K562 (cell line): ENCODE measurements at regions not wholly inside any gene's neighbourhood (a gene's known extent, or its start where the extent isn't known, plus 50 kb on each side); places are given as distances from the start of the nearest gene placed in this dataset.
A peak's percentile ranks its signal among the peaks of the same experiment; 100 is the strongest.

Experiments used
- ATAC-seq: fragments of 200-7000 bp; cut with Tn5 transposase; 3 replicates; pipeline ENCODE4 v1.9.1; 2020; ENCODE audit warnings: moderate library complexity
- BruUV-seq: library from RNA; stranded (reverse); fragments of 400-500 nt; replicated peaks from 2 replicates; lab custom pipeline; 2021; lab: Mats Ljungman, UMichigan
- CTCF ChIA-PET: fragments of 300-600 bp; formaldehyde crosslinking; extraction: SDS; loops from one replicate; lab custom pipeline; 2021; ENCODE audit warnings: low intra/inter-chr PET ratio; lab: Yijun Ruan, JAX
- POLR2A ChIA-PET: fragments of 300-600, 350-650 bp; sonication (Branson Sonifier 250); formaldehyde crosslinking; extraction: SDS; loops from one replicate; lab custom pipeline; 2021; ENCODE audit warnings: antibody characterized with exemption, inconsistent platforms; lab: Yijun Ruan, JAX
- DNase-seq, 4 experiments: peaks; one replicate each; pipeline versions ENCODE4 v3.0.0 to v3.0.0-alpha.2; 2011 to 2018; ENCODE audit warnings: low spot score in 3 of 4, mixed read lengths in 3 of 4; ENCODE audit errors: extremely low read depth in 1 of 4
- FAIRE-seq: peaks from 2 replicates; lab custom pipeline; 2011; peaks lifted over from hg19 to GRCh38; lab: Jason Lieb, UNC
- H2AFZ ChIP-seq: 2 replicates; pipeline ENCODE4 v1.6.0; 2011; ENCODE audit warnings: low read depth, low read length, control low read depth, inconsistent platforms
- H3K27ac ChIP-seq: fragments of 200-600 bp; 3 replicates; pipeline ENCODE4 v1.8.0; 2011; ENCODE audit warnings: low read depth, mild to moderate bottlenecking, control low read depth, inconsistent platforms, low read length, moderate library complexity, mixed read lengths; ENCODE audit errors: extremely low read depth
- H3K27me3 ChIP-seq, 2 experiments: fragments of 300-600 bp in 1 of 2; 2 replicates in 1 of 2; 3 replicates in 1 of 2; pipeline versions ENCODE4 v1.6.0 to v1.8.0; 2011; ENCODE audit warnings: inconsistent platforms in 2 of 2, low read length in 2 of 2, mild to moderate bottlenecking in 1 of 2, mixed read lengths in 1 of 2, moderate library complexity in 1 of 2; ENCODE audit not compliant: control insufficient read depth in 2 of 2, insufficient read depth in 2 of 2
- H3K36me3 ChIP-seq: fragments of 300-600 bp; 3 replicates; pipeline ENCODE4 v1.8.0; 2011; ENCODE audit warnings: mild to moderate bottlenecking, low read length, inconsistent platforms; ENCODE audit not compliant: control insufficient read depth, insufficient read depth
- H3K4me1 ChIP-seq, 2 experiments: fragments of 200-600 bp in 1 of 2; replicated peaks in 1 of 2; 2 replicates in 1 of 2; 3 replicates in 1 of 2; pipeline versions ENCODE4 v1.5.1 to v1.8.0; 2011; ENCODE audit warnings: inconsistent platforms in 2 of 2, low read length in 2 of 2, mild to moderate bottlenecking in 1 of 2, mixed read lengths in 1 of 2, moderate library complexity in 1 of 2; ENCODE audit not compliant: control insufficient read depth in 2 of 2, insufficient read depth in 2 of 2
- H3K4me2 ChIP-seq: 2 replicates; pipeline ENCODE4 v1.6.1; 2011; ENCODE audit warnings: low read length, control low read depth, inconsistent platforms, mixed read lengths; ENCODE audit not compliant: insufficient read depth
- H3K4me3 ChIP-seq: fragments of 200-600 bp; sonication (generic), shearing (Covaris generic); 2 replicates; pipeline ENCODE4 v1.5.1; 2016; ENCODE audit warnings: control low read depth, inconsistent platforms
- H3K79me2 ChIP-seq: fragments of 200-600 bp; 3 replicates; pipeline ENCODE4 v1.8.0; 2011; ENCODE audit warnings: low read length, inconsistent platforms; ENCODE audit not compliant: control insufficient read depth, insufficient read depth
- H3K9ac ChIP-seq, 2 experiments: 2 replicates each; pipeline versions ENCODE4 v1.6.0 to v1.6.1; 2011; ENCODE audit warnings: low read depth in 2 of 2, low read length in 2 of 2, control low read depth in 1 of 2, inconsistent platforms in 1 of 2, mild to moderate bottlenecking in 1 of 2, mixed read lengths in 1 of 2; ENCODE audit not compliant: insufficient read depth in 1 of 2
- H3K9me1 ChIP-seq: one replicate; pipeline ENCODE4 v1.6.0; 2011; ENCODE audit warnings: inconsistent platforms, mild to moderate bottlenecking, low read length, moderate library complexity; ENCODE audit not compliant: control insufficient read depth, insufficient read depth
- H3K9me3 ChIP-seq: replicated peaks from 2 replicates; pipeline ENCODE4 v1.5.1; 2011; ENCODE audit warnings: low read depth, low read length, inconsistent platforms; ENCODE audit not compliant: control insufficient read depth, insufficient read depth
- H4K20me1 ChIP-seq: replicated peaks from 2 replicates; pipeline ENCODE4 v1.6.1; 2011; ENCODE audit warnings: low read length, inconsistent platforms, mixed read lengths; ENCODE audit not compliant: control insufficient read depth, insufficient read depth
- ATF3 ChIP-seq, 2 experiments: fragments of 450-650 bp in 1 of 2; sonication (generic) in 1 of 2; formaldehyde crosslinking in 1 of 2; IDR thresholded peaks in 1 of 2; conservative IDR thresholded peaks in 1 of 2; 2 replicates each; pipeline versions ENCODE4 v1.6.1 to v1.8.1; 2016 to 2023; ENCODE audit warnings: mild to moderate bottlenecking in 2 of 2, moderate library complexity in 2 of 2, inconsistent platforms in 1 of 2, missing genetic modification reagents in 1 of 2
- CBX3 ChIP-seq, 2 experiments: IDR thresholded peaks; 1 replicate in 1 of 2; 2 replicates in 1 of 2; pipeline ENCODE4 v1.6.1; 2012; ENCODE audit warnings: inconsistent platforms in 2 of 2, low read length in 2 of 2, borderline replicate concordance in 1 of 2, control low read depth in 1 of 2
- CTCF ChIP-seq, 3 experiments: IDR thresholded peaks in 2 of 3; conservative IDR thresholded peaks in 1 of 3; 2 replicates each; pipeline ENCODE4 v1.5.1; 2011 to 2012; ENCODE audit warnings: low read length in 3 of 3, mild to moderate bottlenecking in 3 of 3, control low read depth in 2 of 3, improper control_type of control experiment in 1 of 3, inconsistent platforms in 1 of 3, low read depth in 1 of 3, mixed read lengths in 1 of 3, moderate library complexity in 1 of 3; ENCODE audit not compliant: insufficient read depth in 2 of 3
- E2F6 ChIP-seq, 2 experiments: IDR thresholded peaks; 2 replicates each; pipeline ENCODE4 v1.6.1; 2011; ENCODE audit warnings: borderline replicate concordance in 1 of 2, control low read depth in 1 of 2, low read depth in 1 of 2, low read length in 1 of 2, mild to moderate bottlenecking in 1 of 2, mixed read lengths in 1 of 2, moderate library complexity in 1 of 2; ENCODE audit not compliant: insufficient read depth in 1 of 2, insufficient read length in 1 of 2, poor library complexity in 1 of 2, severe bottlenecking in 1 of 2; ENCODE audit errors: extremely low read depth in 1 of 2
- HNRNPL ChIP-seq: fragments of 200-400 bp; formaldehyde crosslinking; IDR thresholded peaks from 2 replicates; pipeline ENCODE4 v1.6.1; 2017; ENCODE audit warnings: low read depth, mild to moderate bottlenecking, low read length
- JUND ChIP-seq, 2 experiments: IDR thresholded peaks; 2 replicates in 1 of 2; 3 replicates in 1 of 2; pipeline ENCODE4 v1.6.1; 2011; ENCODE audit warnings: borderline replicate concordance in 2 of 2, low read depth in 2 of 2, low read length in 2 of 2, improper control_type of control experiment in 1 of 2, missing biosample characterization in 1 of 2, missing genetic modification characterization in 1 of 2, missing genetic modification reagents in 1 of 2
- LARP7 ChIP-seq: fragments of 450-650 bp; IDR thresholded peaks from 2 replicates; pipeline ENCODE4 v1.6.1; 2016
- PML ChIP-seq: IDR thresholded peaks from 2 replicates; pipeline ENCODE4 v1.6.1; 2012; ENCODE audit warnings: low read length, inconsistent platforms
- TGIF2 ChIP-seq: sonication (generic); formaldehyde crosslinking; IDR thresholded peaks from 2 replicates; pipeline ENCODE4 v1.8.1; 2022; ENCODE audit warnings: mild to moderate bottlenecking, missing genetic modification reagents, moderate library complexity
- ZNF217 ChIP-seq: sonication (generic); formaldehyde crosslinking; IDR thresholded peaks from 2 replicates; pipeline ENCODE4 v1.8.0; 2022; ENCODE audit warnings: mild to moderate bottlenecking, missing genetic modification reagents
- ZNF778 ChIP-seq: fragments of 450-650 bp; formaldehyde crosslinking; IDR thresholded peaks from 2 replicates; pipeline ENCODE4 v1.4.0; 2020; ENCODE audit warnings: mild to moderate bottlenecking, moderate library complexity
- WGBS: fragments of 100-300 bp; shearing (Covaris generic); methylation state at CpG from one replicate; pipeline ENCODE4 v1.1.6; 2016; ENCODE audit warnings: low coverage, mixed read lengths; ENCODE audit not compliant: insufficient coverage; ENCODE audit errors: missing lambda C conversion rate; 5-methylcytosine and 5-hydroxymethylcytosine counted together
- in situ Hi-C: fragments of 300-500 bp; cut with MboI; formaldehyde crosslinking; loops from 4 replicates; pipeline ENCODE4 v1.15.0; 2018; ENCODE audit warnings: inconsistent platforms, mixed read lengths
- intact Hi-C: fragments of 100-400 bp; cut with micrococcal nuclease; formaldehyde crosslinking; loops from 2 replicates; pipeline ENCODE4 v1.14.2; 2022

- DNase-seq (no peak), FAIRE-seq (no peak), ATAC-seq (no peak)
- intact Hi-C loops: no loop called here
- Histone ChIP-seq H3K9me3 (no peaks in the 10 kb centered on the region), H2AFZ (no peak overlapping the region), H3K4me1 (no peaks in the 10 kb centered on the region), H3K36me3 (no peaks in the 10 kb centered on the region), H3K27ac (no peak overlapping the region), H3K4me3 (no peak overlapping the region), H3K79me2 (no peaks in the 10 kb centered on the region), H3K4me2 (no peak overlapping the region), H3K27me3 (no peaks in the 10 kb centered on the region), H4K20me1 (no peaks in the 10 kb centered on the region), H3K9me1 (no peaks in the 10 kb centered on the region), H3K9ac (no peak overlapping the region)
- 0% methylated on average over 5 of the region's 5 CpGs for WGBS
- in situ Hi-C loops: no loop called here
- ChIA-PET CTCF (no interaction called here), POLR2A (no interaction called here)
- no TSS peak for BruUV-seq
- peak; percentile 26; the same call in 1 of the 2 replicates for TF ChIP-seq JUND (IDR thresholded peaks at IDR 0.05; ENCODE audit: borderline replicate concordance, low read depth, low read length)
- peak; percentile 45; the same call in 1 of the 3 replicates for TF ChIP-seq JUND (tag; IDR thresholded peaks at IDR 0.05; ENCODE audit: borderline replicate concordance, low read depth, low read length)
- TF ChIP-seq E2F6 (IDR thresholded peaks at IDR 0.05; ENCODE audit: borderline replicate concordance in 1 of 2, extremely low read depth in 1 of 2, insufficient read depth in 1 of 2, insufficient read length in 1 of 2, low read depth in 1 of 2, low read length in 1 of 2, poor library complexity in 1 of 2, severe bottlenecking in 1 of 2): no peak
Observed at GRCh38 chr2:234840336-234840735, 111.5 kb upstream of the SH3BP4 start.

GRCh38 chr2:234839285-234839684, 112.5 kb upstream of the SH3BP4 start:
- H4K20me1 ChIP-seq: no peaks in the 10 kb centered on the region
- H3K79me2 ChIP-seq: no peaks in the 10 kb centered on the region
- no peak overlapping the region for H3K4me2 ChIP-seq
- in situ Hi-C loops: no loop called here
- H2AFZ ChIP-seq: no peak overlapping the region
- CTCF ChIA-PET: no interaction called here
- POLR2A ChIA-PET: no interaction called here
- no peaks in the 10 kb centered on the region for H3K36me3 ChIP-seq
- H3K9me1 ChIP-seq: no peaks in the 10 kb centered on the region
- no peak for FAIRE-seq
- H3K9me3 ChIP-seq: no peaks in the 10 kb centered on the region
- ATAC-seq: no peak
- no peak overlapping the region for H3K9ac ChIP-seq
- no TSS peak for BruUV-seq
- no peaks in the 10 kb centered on the region for H3K4me1 ChIP-seq
- no peak for DNase-seq
- no peak overlapping the region for H3K27ac ChIP-seq
- intact Hi-C loops: no loop called here
- 0% methylated on average over 4 of the region's 4 CpGs for WGBS
- H3K4me3 ChIP-seq: no peak overlapping the region
- H3K27me3 ChIP-seq: no peaks in the 10 kb centered on the region
- TF ChIP-seq CTCF (IDR thresholded peaks at IDR 0.05 in 2 of 3, conservative IDR thresholded peaks at IDR 0.05 in 1 of 3; ENCODE audit: insufficient read depth in 2 of 3, low read depth in 1 of 3, low read length in 3 of 3) (no peak), TGIF2 (CRISPR knock-in tag) (no peak), ZNF217 (CRISPR knock-in tag) (no peak), ATF3 (IDR thresholded peaks at IDR 0.05) (no peak), ATF3 (CRISPR knock-in tag; conservative IDR thresholded peaks at IDR 0.05) (no peak), CBX3 (IDR thresholded peaks at IDR 0.05; ENCODE audit: borderline replicate concordance in 1 of 2, low read length in 2 of 2) (no peak), ZNF778 (CRISPR knock-in tag) (no peak), LARP7 (no peak), HNRNPL (no peak), PML (no peak)
